ENCODE measurements at regions not wholly inside any gene's neighbourhood (a gene's known extent, or its start where the extent isn't known, plus 50 kb on each side); places are given as distances from the start of the nearest gene placed in this dataset.

DNA sequence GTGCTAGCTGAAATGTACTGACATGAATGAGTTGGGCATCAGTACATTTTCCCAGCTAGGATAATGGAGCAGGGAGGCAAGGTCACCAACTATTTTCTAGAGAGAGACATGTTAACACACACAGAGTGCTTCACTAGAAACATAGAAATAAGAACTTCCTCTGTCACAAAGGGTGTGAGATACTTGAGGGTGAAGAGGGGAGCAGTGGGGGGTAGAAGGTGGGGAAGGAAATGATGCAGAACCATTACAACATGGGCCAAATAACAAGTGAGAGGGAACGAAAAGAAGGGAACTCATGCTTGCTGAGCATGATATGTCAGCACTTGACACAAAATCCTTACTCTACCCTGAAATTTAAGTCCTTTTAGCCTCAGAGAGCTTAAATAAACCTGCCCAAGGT is 87.8 kb upstream of the RFC3 start:
- H3K27me3 ChIP-seq: no peaks in the 10 kb centered on the region
- DNase-seq: no peak
- TF ChIP-seq, protein P1, sequence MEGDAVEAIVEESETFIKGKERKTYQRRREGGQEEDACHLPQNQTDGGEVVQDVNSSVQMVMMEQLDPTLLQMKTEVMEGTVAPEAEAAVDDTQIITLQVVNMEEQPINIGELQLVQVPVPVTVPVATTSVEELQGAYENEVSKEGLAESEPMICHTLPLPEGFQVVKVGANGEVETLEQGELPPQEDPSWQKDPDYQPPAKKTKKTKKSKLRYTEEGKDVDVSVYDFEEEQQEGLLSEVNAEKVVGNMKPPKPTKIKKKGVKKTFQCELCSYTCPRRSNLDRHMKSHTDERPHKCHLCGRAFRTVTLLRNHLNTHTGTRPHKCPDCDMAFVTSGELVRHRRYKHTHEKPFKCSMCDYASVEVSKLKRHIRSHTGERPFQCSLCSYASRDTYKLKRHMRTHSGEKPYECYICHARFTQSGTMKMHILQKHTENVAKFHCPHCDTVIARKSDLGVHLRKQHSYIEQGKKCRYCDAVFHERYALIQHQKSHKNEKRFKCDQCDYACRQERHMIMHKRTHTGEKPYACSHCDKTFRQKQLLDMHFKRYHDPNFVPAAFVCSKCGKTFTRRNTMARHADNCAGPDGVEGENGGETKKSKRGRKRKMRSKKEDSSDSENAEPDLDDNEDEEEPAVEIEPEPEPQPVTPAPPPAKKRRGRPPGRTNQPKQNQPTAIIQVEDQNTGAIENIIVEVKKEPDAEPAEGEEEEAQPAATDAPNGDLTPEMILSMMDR (IDR thresholded peaks at IDR 0.05): no peak
- H3K4me1 ChIP-seq: no peaks in the 10 kb centered on the region
- no peaks in the 10 kb centered on the region for H3K36me3 ChIP-seq
- no peak overlapping the region for H3K9ac ChIP-seq (ENCODE audit: low read depth in 2 of 2, low read length in 2 of 2)
- intact Hi-C loops (cut with DNase I): no loop called here
- H3K27ac ChIP-seq: no peak overlapping the region
- no peak overlapping the region for H3K4me3 ChIP-seq
- no peaks in the 10 kb centered on the region for H3K9me3 ChIP-seq

DNA sequence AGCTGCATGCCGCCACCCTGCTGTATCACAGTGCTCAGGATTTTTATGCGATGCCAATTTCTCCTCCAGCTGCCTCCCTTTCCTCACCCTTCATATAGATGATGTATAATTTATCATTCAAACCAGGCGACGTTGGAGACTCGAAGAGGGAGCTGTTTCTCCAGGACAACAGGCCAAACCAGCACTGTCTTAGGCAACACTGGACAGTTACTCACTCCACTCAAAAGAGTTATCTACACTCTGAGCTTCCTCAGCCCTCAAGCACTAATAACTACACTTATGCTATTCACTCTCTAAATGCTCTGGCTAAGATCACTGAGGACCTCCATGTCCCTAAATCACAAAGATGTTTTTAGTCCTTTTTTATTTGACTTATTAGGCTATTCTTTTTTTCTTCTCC is 87.3 kb upstream of the RFC3 start:
- Histone ChIP-seq H3K27me3 (no peaks in the 10 kb centered on the region), H3K36me3 (no peaks in the 10 kb centered on the region), H3K9ac (ENCODE audit: low read depth in 2 of 2, low read length in 2 of 2) (no peak overlapping the region), H3K9me3 (no peaks in the 10 kb centered on the region), H3K4me3 (no peak overlapping the region), H3K27ac (no peak overlapping the region), H3K4me1 (no peaks in the 10 kb centered on the region)
- intact Hi-C loops (cut with DNase I): no loop called here
- TF ChIP-seq, protein P1 (IDR thresholded peaks at IDR 0.05): no peak
- DNase-seq: no peak

DNA sequence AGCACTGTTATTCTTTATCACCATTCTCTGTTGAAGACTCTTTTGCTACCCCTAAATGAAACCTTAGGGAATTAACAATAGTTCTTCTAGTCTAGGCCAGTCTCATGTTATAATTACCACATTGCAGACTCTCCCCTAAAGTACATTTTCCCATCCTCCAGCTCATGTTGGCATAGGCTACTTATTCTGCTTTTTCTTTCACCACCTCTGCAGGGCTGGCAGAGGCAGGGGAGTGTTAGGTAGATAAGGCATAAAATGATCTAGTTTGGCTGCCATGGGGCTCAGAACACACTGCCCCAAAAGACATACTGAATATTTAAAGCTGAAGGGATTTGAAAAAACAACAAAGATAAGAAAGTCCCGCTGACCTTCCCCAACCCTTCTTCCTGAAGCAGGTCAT is 82.7 kb upstream of the RFC3 start:
- no peak for DNase-seq
- Histone ChIP-seq H3K9ac (ENCODE audit: low read depth in 2 of 2, low read length in 2 of 2) (no peak overlapping the region), H3K27me3 (no peaks in the 10 kb centered on the region), H3K27ac (no peak overlapping the region), H3K9me3 (no peaks in the 10 kb centered on the region), H3K36me3 (no peaks in the 10 kb centered on the region), H3K4me3 (no peak overlapping the region), H3K4me1 (no peaks in the 10 kb centered on the region)
- intact Hi-C loops (cut with DNase I): no loop called here
- TF ChIP-seq, protein P1 (IDR thresholded peaks at IDR 0.05): no peak

DNA sequence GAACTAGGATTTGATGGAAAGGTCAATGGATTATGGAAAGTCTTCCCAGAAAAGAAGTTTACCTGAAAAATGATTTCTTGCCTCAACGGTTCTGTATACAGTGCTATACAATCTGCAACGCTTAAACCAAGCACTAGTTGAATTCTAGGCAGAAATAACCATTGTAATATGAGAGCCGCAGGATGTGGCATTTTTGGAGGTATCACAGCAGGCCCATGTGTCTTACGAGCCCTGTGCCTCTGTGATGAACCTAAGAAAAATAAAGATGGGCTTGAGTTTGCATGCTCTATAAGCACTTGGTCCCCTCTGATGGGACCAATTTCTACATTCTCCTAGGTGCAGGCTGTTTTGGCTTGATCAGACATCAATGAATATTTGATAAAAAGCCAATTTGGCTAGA is 78.7 kb upstream of the RFC3 start:
- DNase-seq: no peak
- no peaks in the 10 kb centered on the region for H3K36me3 ChIP-seq
- H3K9ac ChIP-seq (ENCODE audit: low read depth in 2 of 2, low read length in 2 of 2): no peak overlapping the region
- H3K27me3 ChIP-seq: no peaks in the 10 kb centered on the region
- H3K4me1 ChIP-seq: no peaks in the 10 kb centered on the region
- TF ChIP-seq, protein P1 (IDR thresholded peaks at IDR 0.05): no peak
- intact Hi-C loops (cut with DNase I): no loop called here
- H3K27ac ChIP-seq: no peak overlapping the region
- no peaks in the 10 kb centered on the region for H3K9me3 ChIP-seq
- no peak overlapping the region for H3K4me3 ChIP-seq

DNA sequence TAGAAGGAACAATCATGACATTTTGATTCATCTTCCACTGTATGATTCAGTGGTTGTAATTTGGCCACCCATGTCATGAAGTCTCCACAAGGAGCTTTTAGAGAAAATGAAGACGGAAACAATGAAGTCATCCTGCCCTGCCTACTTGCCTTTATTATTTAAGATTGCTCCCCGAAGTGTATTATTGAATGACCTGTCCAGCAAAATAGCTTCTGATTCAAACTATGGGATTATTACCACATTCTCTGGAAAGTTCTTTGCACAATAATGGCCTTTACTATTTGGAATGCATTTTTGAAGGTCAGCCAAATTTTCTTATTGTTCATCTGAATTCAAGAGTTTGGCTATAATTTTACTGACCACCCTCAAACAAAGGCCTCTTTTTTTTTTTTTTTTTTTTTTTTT is 77.8 kb upstream of the RFC3 start:
- no peaks in the 10 kb centered on the region for H3K27me3 ChIP-seq
- no peaks in the 10 kb centered on the region for H3K36me3 ChIP-seq
- DNase-seq: no peak
- H3K4me3 ChIP-seq: no peak overlapping the region
- no peaks in the 10 kb centered on the region for H3K9me3 ChIP-seq
- H3K27ac ChIP-seq: no peak overlapping the region
- H3K9ac ChIP-seq (ENCODE audit: low read depth in 2 of 2, low read length in 2 of 2): no peak overlapping the region
- H3K4me1 ChIP-seq: no peaks in the 10 kb centered on the region
- TF ChIP-seq, protein P1 (IDR thresholded peaks at IDR 0.05): no peak
- intact Hi-C loops (cut with DNase I): no loop called here

DNA sequence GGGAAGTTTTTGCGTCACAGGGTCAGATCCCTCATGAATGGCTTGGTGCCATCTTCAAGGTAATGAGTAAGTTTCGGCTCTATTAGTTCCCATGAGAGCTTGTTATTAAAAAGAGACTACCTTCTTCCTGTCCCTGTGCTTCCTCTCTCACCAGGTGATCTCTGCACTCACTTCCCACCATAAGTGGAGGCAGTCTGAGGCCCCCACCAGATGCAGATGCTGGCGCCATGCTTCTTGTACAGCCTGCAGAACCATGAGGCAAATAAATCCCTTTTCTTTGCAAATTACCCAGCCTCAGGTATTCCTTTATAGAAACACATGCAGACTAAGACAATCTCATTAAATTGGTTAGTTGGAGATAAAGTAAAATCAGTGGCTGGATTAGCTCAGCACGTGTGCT is 75.6 kb upstream of the RFC3 start:
- no peak for DNase-seq
- Histone ChIP-seq H3K4me1 (no peaks in the 10 kb centered on the region), H3K36me3 (no peaks in the 10 kb centered on the region), H3K4me3 (no peak overlapping the region), H3K9ac (ENCODE audit: low read depth in 2 of 2, low read length in 2 of 2) (no peak overlapping the region), H3K27ac (no peak overlapping the region), H3K9me3 (no peaks in the 10 kb centered on the region), H3K27me3 (no peaks in the 10 kb centered on the region)
- intact Hi-C loops (cut with DNase I): no loop called here
- TF ChIP-seq, protein P1 (IDR thresholded peaks at IDR 0.05): no peak
